Neuronal stem cell (in vitro differentiated cells): ENCODE measurements at regions not wholly inside any gene's neighbourhood (a gene's known extent, or its start where the extent isn't known, plus 50 kb on each side); places are given as distances from the start of the nearest gene placed in this dataset.

Source experiments
- DNase-seq: peaks from one replicate; pipeline ENCODE4 v3.0.0-alpha.2; 2013; ENCODE audit warnings: low spot score
- H2AFZ ChIP-seq: one replicate; pipeline ENCODE4 v1.6.1; 2013; ENCODE audit warnings: mild to moderate bottlenecking, low read length, inconsistent platforms
- H2AK5ac ChIP-seq: 2 replicates; pipeline ENCODE4 v1.6.1; 2013; ENCODE audit warnings: low read depth, mild to moderate bottlenecking, inconsistent platforms, low read length, moderate library complexity, mixed read lengths
- H2BK120ac ChIP-seq: 2 replicates; pipeline ENCODE4 v1.6.1; 2013; ENCODE audit warnings: low read depth, mild to moderate bottlenecking, inconsistent platforms, low read length, moderate library complexity, mixed read lengths
- H2BK12ac ChIP-seq: one replicate; pipeline ENCODE4 v1.6.1; 2013; ENCODE audit warnings: low read length, inconsistent platforms
- H2BK15ac ChIP-seq: 2 replicates; pipeline ENCODE4 v1.6.1; 2013; ENCODE audit warnings: mild to moderate bottlenecking, low read length, inconsistent platforms, mixed read lengths
- H2BK5ac ChIP-seq: one replicate; pipeline ENCODE4 v1.6.1; 2013; ENCODE audit warnings: inconsistent platforms, mild to moderate bottlenecking, low read length, moderate library complexity
- H3K14ac ChIP-seq: one replicate; pipeline ENCODE4 v1.6.1; 2013; ENCODE audit warnings: low read length, inconsistent platforms
- H3K18ac ChIP-seq: 2 replicates; pipeline ENCODE4 v1.6.1; 2013; ENCODE audit warnings: low read length, inconsistent platforms
- H3K23ac ChIP-seq: 2 replicates; pipeline ENCODE4 v1.6.1; 2013; ENCODE audit warnings: low read depth, mild to moderate bottlenecking, mixed read lengths, low read length, inconsistent platforms; ENCODE audit not compliant: poor library complexity
- H3K27ac ChIP-seq: replicated peaks from 3 replicates; pipeline ENCODE4 v1.5.1; 2013; ENCODE audit warnings: low read length, inconsistent platforms
- H3K27me3 ChIP-seq, 3 experiments: 2 replicates each; pipeline ENCODE4 v1.6.1; 2013; ENCODE audit warnings: low read length in 3 of 3, mild to moderate bottlenecking in 2 of 3, inconsistent platforms in 1 of 3, low read depth in 1 of 3, mixed read lengths in 1 of 3, moderate library complexity in 1 of 3; ENCODE audit not compliant: control insufficient read depth in 3 of 3, insufficient read depth in 3 of 3
- H3K36me3 ChIP-seq, 2 donors: replicated peaks in 1 of 2; 2 replicates each; pipeline ENCODE4 v1.6.1; 2013; ENCODE audit warnings: low read length in 2 of 2; ENCODE audit not compliant: control insufficient read depth in 2 of 2, insufficient read depth in 2 of 2
- H3K4ac ChIP-seq: 2 replicates; pipeline ENCODE4 v1.6.1; 2013; ENCODE audit warnings: inconsistent platforms, mild to moderate bottlenecking, low read length, moderate library complexity
- H3K4me1 ChIP-seq, 2 donors: 1 replicate in 1 of 2; 2 replicates in 1 of 2; pipeline ENCODE4 v1.6.1; 2013; ENCODE audit warnings: low read length in 2 of 2, low read depth in 1 of 2; ENCODE audit not compliant: control insufficient read depth in 2 of 2, insufficient read depth in 1 of 2
- H3K4me2 ChIP-seq: one replicate; pipeline ENCODE4 v1.6.1; 2013; ENCODE audit warnings: mild to moderate bottlenecking, low read length, inconsistent platforms; ENCODE audit not compliant: insufficient read depth, poor library complexity, severe bottlenecking
- H3K4me3 ChIP-seq, 2 donors: 2 replicates each; pipeline ENCODE4 v1.5.1; 2013; ENCODE audit warnings: low read length in 2 of 2, mild to moderate bottlenecking in 2 of 2, inconsistent platforms in 1 of 2, moderate library complexity in 1 of 2
- H3K79me1 ChIP-seq: one replicate; pipeline ENCODE4 v1.6.1; 2013; ENCODE audit warnings: low read depth, mild to moderate bottlenecking, inconsistent platforms, low read length, moderate library complexity
- H3K9ac ChIP-seq: one replicate; pipeline ENCODE4 v1.6.1; 2013; ENCODE audit warnings: mild to moderate bottlenecking, low read depth, low read length, inconsistent platforms; ENCODE audit not compliant: poor library complexity
- H3K9me3 ChIP-seq, 2 donors: replicated peaks in 1 of 2; 2 replicates each; pipeline versions ENCODE3 to v1.6.1; 2013; ENCODE audit warnings: low read length in 2 of 2, mild to moderate bottlenecking in 2 of 2, inconsistent platforms in 1 of 2, low read depth in 1 of 2, mixed read lengths in 1 of 2, moderate library complexity in 1 of 2; ENCODE audit not compliant: control insufficient read depth in 2 of 2, insufficient read depth in 1 of 2
- H4K8ac ChIP-seq: one replicate; pipeline ENCODE4 v1.6.1; 2013; ENCODE audit warnings: low read depth, mild to moderate bottlenecking, inconsistent platforms, low read length, moderate library complexity
- H4K91ac ChIP-seq: one replicate; pipeline ENCODE4 v1.6.1; 2013; ENCODE audit warnings: low read length, low read depth, mild to moderate bottlenecking, inconsistent platforms; ENCODE audit not compliant: poor library complexity
- WGBS, 2 donors: extraction: QIAGEN DNeasy Blood & Tissue Kit; methylation state at CpG; one replicate each; pipeline ENCODE4 v1.1.7; 2013; ENCODE audit warnings: missing lambda C conversion rate in 2 of 2, mixed read lengths in 1 of 2; ENCODE audit not compliant: insufficient read length in 2 of 2, insufficient replicate concordance in 1 of 2; ENCODE audit errors: extremely low coverage in 2 of 2; 5-methylcytosine and 5-hydroxymethylcytosine counted together

DNA sequence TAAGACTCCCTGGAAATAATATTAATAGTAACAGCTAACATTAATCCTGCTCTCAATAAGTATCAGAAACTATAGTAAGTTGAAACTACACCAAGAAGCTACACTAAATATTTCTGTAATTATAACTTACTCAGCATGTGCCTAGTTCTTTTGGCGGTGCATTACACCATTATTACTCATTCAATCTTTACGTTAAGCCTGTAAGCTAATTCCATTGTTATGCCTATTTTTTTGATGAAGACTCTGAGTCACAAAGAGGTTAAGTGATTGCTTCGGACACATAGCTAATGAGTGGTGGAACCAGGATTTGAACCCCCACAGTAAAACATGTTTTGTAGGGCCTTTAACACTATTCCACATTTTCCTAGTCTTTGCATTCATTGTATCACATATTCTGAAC is 111.6 kb downstream of the RASSF10 start:
- H3K18ac ChIP-seq = no peak overlapping the region
- peaks cover 2 to 9% of the 10 kb centered on the region in 2 donors for H3K9me3 ChIP-seq
- WGBS, 2 donors = no CpG with 5 or more reads among the region's 3 CpGs
- H3K27ac ChIP-seq = no peak overlapping the region
- no peak overlapping the region for H4K8ac ChIP-seq
- H2AFZ ChIP-seq = peak overlapping the region; percentile 33
- H2BK5ac ChIP-seq = no peak overlapping the region
- H2AK5ac ChIP-seq = no peak overlapping the region
- no peak for DNase-seq
- no peaks in the 10 kb centered on the region for H3K79me1 ChIP-seq
- no peak overlapping the region for H3K4me2 ChIP-seq
- peaks cover 0 to 4% of the 10 kb centered on the region in 2 donors for H3K4me1 ChIP-seq
- no peak overlapping the region for H2BK12ac ChIP-seq
- no peak overlapping the region for H3K14ac ChIP-seq
- H3K36me3 ChIP-seq = no peaks in the 10 kb centered on the region
- H2BK15ac ChIP-seq = no peak overlapping the region
- H3K23ac ChIP-seq = no peak overlapping the region
- H2BK120ac ChIP-seq = no peak overlapping the region
- no peaks in the 10 kb centered on the region for H3K27me3 ChIP-seq
- H3K4ac ChIP-seq = no peak overlapping the region
- no peak overlapping the region for H4K91ac ChIP-seq
- no peak overlapping the region for H3K9ac ChIP-seq
- H3K4me3 ChIP-seq = no peak overlapping the region

DNA sequence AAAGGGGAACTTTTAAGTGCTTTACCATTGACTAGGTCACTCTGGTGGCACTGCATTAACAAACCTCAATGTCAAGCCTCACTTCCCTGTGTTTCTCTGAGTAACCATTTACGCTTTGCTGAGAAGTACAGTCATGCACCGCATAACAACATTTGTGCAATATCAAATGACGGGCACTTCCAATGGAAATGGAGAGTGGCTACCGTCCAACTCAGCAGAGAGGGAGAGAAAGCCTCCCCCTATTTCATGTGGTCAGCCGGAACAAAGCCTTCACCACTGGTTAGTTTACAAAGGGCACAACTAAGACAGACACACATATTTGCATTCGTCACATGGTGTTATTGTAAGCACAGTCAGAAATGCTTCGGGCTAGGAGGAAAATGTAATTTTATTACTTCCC is 117.3 kb downstream of the RASSF10 start:
- peaks cover 0 to 6% of the 10 kb centered on the region in 2 donors for H3K4me1 ChIP-seq
- no peaks in the 10 kb centered on the region for H3K36me3 ChIP-seq
- H2BK12ac ChIP-seq = no peak overlapping the region
- peaks cover 2 to 9% of the 10 kb centered on the region in 2 donors for H3K9me3 ChIP-seq
- H3K27ac ChIP-seq = no peak overlapping the region
- no CpG with 5 or more reads among the region's 7 CpGs for WGBS, 2 donors
- H3K14ac ChIP-seq = no peak overlapping the region
- H2BK15ac ChIP-seq = no peak overlapping the region
- DNase-seq = no peak
- no peak overlapping the region for H3K23ac ChIP-seq
- no peak overlapping the region for H3K18ac ChIP-seq
- no peaks in the 10 kb centered on the region for H3K79me1 ChIP-seq
- H2AK5ac ChIP-seq = no peak overlapping the region
- peak overlapping the region; percentile 71 for H2AFZ ChIP-seq
- no peak overlapping the region for H2BK5ac ChIP-seq
- H2BK120ac ChIP-seq = no peak overlapping the region
- no peak overlapping the region for H3K9ac ChIP-seq
- no peak overlapping the region for H4K8ac ChIP-seq
- no peaks in the 10 kb centered on the region for H3K27me3 ChIP-seq
- H4K91ac ChIP-seq = no peak overlapping the region
- H3K4ac ChIP-seq = no peak overlapping the region
- no peak overlapping the region for H3K4me3 ChIP-seq
- H3K4me2 ChIP-seq = no peak overlapping the region

DNA sequence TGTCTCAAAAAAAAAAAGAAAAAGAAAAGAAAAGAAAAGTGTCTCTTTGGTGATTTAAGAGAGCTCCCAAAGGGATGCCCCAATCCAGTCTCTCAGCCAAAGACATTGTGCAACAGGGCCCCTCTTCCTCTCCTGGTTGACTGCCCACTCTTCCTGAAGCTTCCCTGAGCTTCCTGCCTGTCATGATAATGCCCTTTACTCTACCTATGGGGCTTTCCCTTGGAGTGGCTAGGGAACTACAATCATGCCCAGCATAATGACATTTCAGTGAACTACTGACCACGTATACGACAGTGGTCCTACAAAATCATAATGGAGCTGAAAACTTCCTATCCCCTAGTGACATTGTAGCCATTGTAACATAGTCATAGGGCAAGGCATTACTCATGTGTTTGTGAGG is 118.0 kb downstream of the RASSF10 start:
- Histone ChIP-seq H2AK5ac (no peak overlapping the region), H4K91ac (no peak overlapping the region), H3K36me3 (no peaks in the 10 kb centered on the region), H2BK15ac (no peak overlapping the region), H3K9me3 (peaks cover 2 to 9% of the 10 kb centered on the region in 2 donors), H2BK120ac (no peak overlapping the region), H4K8ac (no peak overlapping the region), H3K4me2 (no peak overlapping the region), H2BK12ac (no peak overlapping the region), H3K27ac (no peak overlapping the region), H2BK5ac (no peak overlapping the region), H3K4me1 (peaks cover 0 to 6% of the 10 kb centered on the region in 2 donors), H3K18ac (no peak overlapping the region), H3K4me3 (no peak overlapping the region), H3K23ac (no peak overlapping the region), H3K4ac (no peak overlapping the region), H3K9ac (no peak overlapping the region), H3K14ac (no peak overlapping the region), H3K79me1 (no peaks in the 10 kb centered on the region), H3K27me3 (no peaks in the 10 kb centered on the region), H2AFZ (no peak overlapping the region)
- WGBS, 2 donors = no CpG with 5 or more reads among the region's 2 CpGs
- no peak for DNase-seq

DNA sequence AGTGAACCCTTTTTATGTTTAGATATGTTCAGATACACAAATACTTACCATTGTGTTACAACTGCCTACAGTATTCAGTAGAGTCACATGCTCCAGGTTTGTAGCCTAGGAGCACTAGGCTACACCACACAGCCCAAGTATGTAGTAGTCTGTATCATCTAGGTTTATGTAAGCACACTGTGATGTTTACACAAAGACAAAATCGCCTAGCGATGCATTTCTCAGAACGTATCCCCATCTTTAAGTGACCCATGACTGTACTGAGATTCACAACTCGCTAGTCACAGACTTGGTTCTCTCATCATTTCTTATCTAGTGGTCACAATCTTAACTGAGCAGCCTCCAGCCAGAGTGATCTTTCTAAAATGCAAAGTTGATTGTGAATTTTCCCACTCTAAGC is 119.2 kb downstream of the RASSF10 start:
- Histone ChIP-seq H3K4me3 (no peak overlapping the region), H2BK120ac (no peak overlapping the region), H3K4me2 (no peak overlapping the region), H3K27ac (no peak overlapping the region), H2AK5ac (no peak overlapping the region), H3K79me1 (no peaks in the 10 kb centered on the region), H3K18ac (no peak overlapping the region), H3K9me3 (peaks cover 0 to 3% of the 10 kb centered on the region in 2 donors), H4K8ac (no peak overlapping the region), H2BK5ac (no peak overlapping the region), H3K4me1 (peaks cover 0 to 6% of the 10 kb centered on the region in 2 donors), H2BK15ac (no peak overlapping the region), H3K27me3 (no peaks in the 10 kb centered on the region), H3K36me3 (no peaks in the 10 kb centered on the region), H3K23ac (no peak overlapping the region), H2AFZ (no peak overlapping the region), H2BK12ac (no peak overlapping the region), H3K9ac (no peak overlapping the region), H3K4ac (no peak overlapping the region), H3K14ac (no peak overlapping the region), H4K91ac (no peak overlapping the region)
- no CpG with 5 or more reads among the region's 4 CpGs for WGBS, 2 donors
- DNase-seq = no peak
